ENCODE measurements at regions not wholly inside any gene's neighbourhood (a gene's known extent, or its start where the extent isn't known, plus 50 kb on each side); places are given as distances from the start of the nearest gene placed in this dataset.

- Histone ChIP-seq H3K79me2 (ENCODE audit: insufficient read depth, low read length) (no peaks in the 10 kb centered on the region), H3K4me1 (ENCODE audit: control insufficient read depth in 1 of 2, insufficient read depth in 2 of 2, low read length in 2 of 2) (peaks cover 0 to 6% of the 10 kb centered on the region in 2 donors), H3K27ac (ENCODE audit: low read depth in 1 of 2, low read length in 2 of 2) (no peak overlapping the region), H3K4me2 (replicated peaks; ENCODE audit: extremely low read depth, low read length, poor library complexity, severe bottlenecking) (no peak overlapping the region), H3K36me3 (replicated peaks in 1 of 2; ENCODE audit: control insufficient read depth in 1 of 2, insufficient read depth in 2 of 2, low read length in 2 of 2) (no peaks in the 10 kb centered on the region), H3K9me3 (replicated peaks in 1 of 2; ENCODE audit: control insufficient read depth in 1 of 2, insufficient read depth in 1 of 2, low read length in 2 of 2) (peaks cover 8 to 16% of the 10 kb centered on the region in 2 donors), H3K9ac (ENCODE audit: insufficient read depth, low read length, poor library complexity, severe bottlenecking) (no peak overlapping the region), H2AFZ (ENCODE audit: insufficient read depth, low read depth, low read length, poor library complexity, severe bottlenecking) (no peak overlapping the region), H3K4me3 (replicated peaks in 1 of 3; ENCODE audit: low read depth in 2 of 3, low read length in 3 of 3) (no peak overlapping the region), H3K27me3 (ENCODE audit: control insufficient read depth in 2 of 2, insufficient read depth in 2 of 2, low read length in 2 of 2) (no peaks in the 10 kb centered on the region), H4K20me1 (ENCODE audit: insufficient read depth, low read length) (no peaks in the 10 kb centered on the region)
- Mint-ChIP-seq H3K36me3 (no peaks in the 10 kb centered on the region), H3K27ac (no peak overlapping the region), H3K4me3 (no peak overlapping the region), H3K4me1 (peaks cover 10% of the 10 kb centered on the region), H3K27me3 (ENCODE audit: low read depth in 3 of 3) (peaks cover 0 to 2% (median 0%) of the 10 kb centered on the region in 3 donors), H3K9me3 (peaks cover 11 to 27% (median 14%) of the 10 kb centered on the region in 7 donors)
- intact Hi-C loops (cut with micrococcal nuclease) = no loop called here
- no peak for DNase-seq
- no peak for TF ChIP-seq CTCF (IDR thresholded peaks at IDR 0.05)
- WGBS (ENCODE audit: insufficient coverage) = 100% methylated on average over 2 of the region's 2 CpGs
Measured at GRCh38 chr20:24138951-24139350, 150.4 kb upstream of the GGTLC1 start.

GRCh38 chr20:24138196-24138857 is 149.7 kb upstream of the GGTLC1 start:
- WGBS (ENCODE audit: insufficient coverage) = 73% methylated on average over 5 of the region's 5 CpGs
- Histone ChIP-seq H3K27me3 (ENCODE audit: control insufficient read depth in 2 of 2, insufficient read depth in 2 of 2, low read length in 2 of 2) (no peaks in the 10 kb centered on the region), H3K36me3 (replicated peaks in 1 of 2; ENCODE audit: control insufficient read depth in 1 of 2, insufficient read depth in 2 of 2, low read length in 2 of 2) (no peaks in the 10 kb centered on the region), H2AFZ (ENCODE audit: insufficient read depth, low read depth, low read length, poor library complexity, severe bottlenecking) (no peak overlapping the region), H4K20me1 (ENCODE audit: insufficient read depth, low read length) (no peaks in the 10 kb centered on the region), H3K9ac (ENCODE audit: insufficient read depth, low read length, poor library complexity, severe bottlenecking) (no peak overlapping the region), H3K9me3 (replicated peaks in 1 of 2; ENCODE audit: control insufficient read depth in 1 of 2, insufficient read depth in 1 of 2, low read length in 2 of 2) (peaks cover 8 to 16% of the 10 kb centered on the region in 2 donors), H3K4me2 (replicated peaks; ENCODE audit: extremely low read depth, low read length, poor library complexity, severe bottlenecking) (no peak overlapping the region), H3K4me1 (ENCODE audit: control insufficient read depth in 1 of 2, insufficient read depth in 2 of 2, low read length in 2 of 2) (peaks cover 0 to 6% of the 10 kb centered on the region in 2 donors), H3K27ac (ENCODE audit: low read depth in 1 of 2, low read length in 2 of 2) (no peak overlapping the region), H3K79me2 (ENCODE audit: insufficient read depth, low read length) (no peaks in the 10 kb centered on the region), H3K4me3 (replicated peaks in 1 of 3; ENCODE audit: low read depth in 2 of 3, low read length in 3 of 3) (no peak overlapping the region)
- no peak for TF ChIP-seq CTCF (IDR thresholded peaks at IDR 0.05)
- no peak overlapping the region for H3K27ac Mint-ChIP-seq
- intact Hi-C loops (cut with micrococcal nuclease) = no loop called here
- H3K36me3 Mint-ChIP-seq = no peaks in the 10 kb centered on the region
- no peak for DNase-seq
- H3K4me3 Mint-ChIP-seq = no peak overlapping the region
- peaks cover 0 to 2% (median 0%) of the 10 kb centered on the region in 3 donors for H3K27me3 Mint-ChIP-seq (ENCODE audit: low read depth in 3 of 3)
- peaks cover 11 to 27% (median 14%) of the 10 kb centered on the region in 7 donors for H3K9me3 Mint-ChIP-seq
- H3K4me1 Mint-ChIP-seq = peaks cover 10% of the 10 kb centered on the region

Measured in CD14-positive monocyte (primary cell).